ENCODE measurements at regions not wholly inside any gene's neighbourhood (a gene's known extent, or its start where the extent isn't known, plus 50 kb on each side); places are given as distances from the start of the nearest gene placed in this dataset.
A peak's percentile ranks its signal among the peaks of the same experiment; 100 is the strongest.

- no peak for TF ChIP-seq GLI4 (tag by site-specific recombination; IDR thresholded peaks at IDR 0.05)
- TF ChIP-seq REPIN1 (tag by site-specific recombination; IDR thresholded peaks at IDR 0.05; ENCODE audit: low read depth): no peak
- TF ChIP-seq ZNF423 (tag by site-specific recombination; IDR thresholded peaks at IDR 0.05): no peak
- no peak for TF ChIP-seq ZNF350 (tag by site-specific recombination; IDR thresholded peaks at IDR 0.05)
- no peak for TF ChIP-seq ZNF596 (tag by site-specific recombination; IDR thresholded peaks at IDR 0.05)
- no peak for TF ChIP-seq ZNF202 (tag by site-specific recombination; IDR thresholded peaks at IDR 0.05; ENCODE audit: borderline replicate concordance)
- no peak for TF ChIP-seq ZNF626 (tag by site-specific recombination; IDR thresholded peaks at IDR 0.05)
- no peak for TF ChIP-seq ZSCAN5A (tag by site-specific recombination; IDR thresholded peaks at IDR 0.05)
- no peak for TF ChIP-seq ZNF654 (tag by site-specific recombination; IDR thresholded peaks at IDR 0.05; ENCODE audit: low read depth)
- TF ChIP-seq ZNF341 (tag by site-specific recombination; IDR thresholded peaks at IDR 0.05; ENCODE audit: low read depth): no peak
- Histone ChIP-seq H3K4me1 (ENCODE audit: control insufficient read depth, insufficient read depth, low read length) (no peaks in the 10 kb centered on the region), H3K9me3 (ENCODE audit: control insufficient read depth, insufficient read depth, low read depth, low read length) (no peaks in the 10 kb centered on the region), H3K4me3 (ENCODE audit: low read depth, low read length) (no peak overlapping the region), H3K36me3 (ENCODE audit: control insufficient read depth in 2 of 2, insufficient read depth in 1 of 2, low read length in 2 of 2) (no peaks in the 10 kb centered on the region), H3K27ac (ENCODE audit: extremely low read depth, low read depth, low read length) (no peak overlapping the region)
- POLR2A ChIA-PET: no interaction called here
- CTCF ChIA-PET: no interaction called here
Observed at GRCh38 chr6:159357211-159357915, 188.2 kb downstream of the FNDC1 start.

GRCh38 chr6:159353193-159353592 lies 184.0 kb downstream of the FNDC1 start:
- TF ChIP-seq SCRT2 (tag by site-specific recombination; IDR thresholded peaks at IDR 0.05): peak; percentile 53
- no peak for TF ChIP-seq ZNF660 (tag by site-specific recombination; IDR thresholded peaks at IDR 0.05)
- H3K36me3 ChIP-seq (ENCODE audit: control insufficient read depth in 2 of 2, insufficient read depth in 1 of 2, low read length in 2 of 2): no peaks in the 10 kb centered on the region
- no peaks in the 10 kb centered on the region for H3K9me3 ChIP-seq (ENCODE audit: control insufficient read depth, insufficient read depth, low read depth, low read length)
- H3K27ac ChIP-seq (ENCODE audit: extremely low read depth, low read depth, low read length): no peak overlapping the region
- ChIA-PET CTCF (interaction anchor here (0.6 to 1.0 kb wide), 3 partner anchors 109 to 373 kb away, joined by 3 to 4 read pairs (median 3); no protein-coding TSS in a partner anchor), POLR2A (no interaction called here)
- H3K4me1 ChIP-seq (ENCODE audit: control insufficient read depth, insufficient read depth, low read length): no peaks in the 10 kb centered on the region
- no peak overlapping the region for H3K4me3 ChIP-seq (ENCODE audit: low read depth, low read length)

GRCh38 chr6:159351707-159352106 lies 182.5 kb downstream of the FNDC1 start:
- POLR2A ChIA-PET: no interaction called here
- no peak for TF ChIP-seq ZNF548 (tag by site-specific recombination; IDR thresholded peaks at IDR 0.05)
- TF ChIP-seq ZNF600 (tag by site-specific recombination; IDR thresholded peaks at IDR 0.05): no peak
- TF ChIP-seq ZNF560 (tag by site-specific recombination; IDR thresholded peaks at IDR 0.05; ENCODE audit: borderline replicate concordance): no peak
- no peak for TF ChIP-seq ZBTB20 (tag by site-specific recombination; IDR thresholded peaks at IDR 0.05)
- no peak for TF ChIP-seq ZFP37 (tag by site-specific recombination; IDR thresholded peaks at IDR 0.05)
- no peak for TF ChIP-seq KLF10 (tag by site-specific recombination; IDR thresholded peaks at IDR 0.05)
- TF ChIP-seq ZNF521 (tag by site-specific recombination; IDR thresholded peaks at IDR 0.05): no peak
- TF ChIP-seq ZNF350 (tag by site-specific recombination; IDR thresholded peaks at IDR 0.05): no peak
- CTCF ChIA-PET: interaction anchor here (0.6 to 0.7 kb wide), 2 partner anchors 46 to 101 kb away, joined by 3 read pairs; no protein-coding TSS in a partner anchor

More at GRCh38 chr6:159351707-159352106, 182.5 kb downstream of the FNDC1 start:
- Histone ChIP-seq H3K9me3 (ENCODE audit: control insufficient read depth, insufficient read depth, low read depth, low read length) (no peaks in the 10 kb centered on the region), H3K4me3 (ENCODE audit: low read depth, low read length) (no peak overlapping the region), H3K4me1 (ENCODE audit: control insufficient read depth, insufficient read depth, low read length) (no peaks in the 10 kb centered on the region), H3K36me3 (ENCODE audit: control insufficient read depth in 2 of 2, insufficient read depth in 1 of 2, low read length in 2 of 2) (no peaks in the 10 kb centered on the region), H3K27ac (ENCODE audit: extremely low read depth, low read depth, low read length) (no peak overlapping the region)

Data from HEK293 (cell line).